ENCODE measurements at regions not wholly inside any gene's neighbourhood (a gene's known extent, or its start where the extent isn't known, plus 50 kb on each side); places are given as distances from the start of the nearest gene placed in this dataset.
A peak's percentile ranks its signal among the peaks of the same experiment; 100 is the strongest.
"Not testable (repeated sequence)": the region's sequence is repeated elsewhere in the genome, so short reads cannot be mapped to it uniquely, and the experiment has no call there.

GRCh38 chr11:92027136-92027535 is 197.5 kb upstream of the FAT3 start:
- peak; percentile 8 for DNase-seq (ENCODE audit: low read depth)

GRCh38 chr11:92026664-92027063 is 198.0 kb upstream of the FAT3 start:
- DNase-seq (ENCODE audit: low read depth), result no peak

- DNase-seq (ENCODE audit: low read depth), result no peak
Observed at GRCh38 chr11:92024788-92025187, 199.8 kb upstream of the FAT3 start.

- no peak for DNase-seq (ENCODE audit: low read depth)
Observed at GRCh38 chr11:92022499-92022898, 202.1 kb upstream of the FAT3 start.

GRCh38 chr11:92018332-92018731 is 206.3 kb upstream of the FAT3 start:
- DNase-seq (ENCODE audit: low read depth), result no peak

GRCh38 chr11:92008249-92008648 is 216.4 kb upstream of the FAT3 start:
- DNase-seq (ENCODE audit: low read depth), result no peak

- no peak for DNase-seq (ENCODE audit: low read depth)
Observed at GRCh38 chr11:92002568-92002967, 222.1 kb upstream of the FAT3 start.

- DNase-seq (ENCODE audit: low read depth), result no peak
Observed at GRCh38 chr11:91998481-91998880, 226.1 kb upstream of the FAT3 start.

- no peak for DNase-seq (ENCODE audit: low read depth)
Observed at GRCh38 chr11:91997226-91997625, 227.4 kb upstream of the FAT3 start.

GRCh38 chr11:91996526-91996925 is 228.1 kb upstream of the FAT3 start:
- no peak for DNase-seq (ENCODE audit: low read depth)

- DNase-seq (ENCODE audit: low read depth), result not testable (repeated sequence)
Observed at GRCh38 chr11:91988443-91988842, 236.2 kb upstream of the FAT3 start.

GRCh38 chr11:91986218-91986617 is 238.4 kb upstream of the FAT3 start:
- no peak for DNase-seq (ENCODE audit: low read depth)

GRCh38 chr11:91984033-91984584 is 240.5 kb upstream of the FAT3 start:
- no peak for DNase-seq (ENCODE audit: low read depth)

- peak; percentile 8 for DNase-seq (ENCODE audit: low read depth)
Observed at GRCh38 chr11:91981995-91982394, 242.6 kb upstream of the FAT3 start.

GRCh38 chr11:91979775-91980174 is 244.8 kb upstream of the FAT3 start:
- no peak for DNase-seq (ENCODE audit: low read depth)

- no peak for DNase-seq (ENCODE audit: low read depth)
Observed at GRCh38 chr11:91978747-91979146, 245.9 kb upstream of the FAT3 start.

- DNase-seq (ENCODE audit: low read depth), result no peak
Observed at GRCh38 chr11:91972665-91973266, 251.9 kb upstream of the FAT3 start.

- DNase-seq (ENCODE audit: low read depth), result no peak
Observed at GRCh38 chr11:91970624-91971023, 254.0 kb upstream of the FAT3 start.

- DNase-seq (ENCODE audit: low read depth), result no peak
Observed at GRCh38 chr11:91969486-91969885, 255.1 kb upstream of the FAT3 start.

GRCh38 chr11:91967691-91968045 is 256.9 kb upstream of the FAT3 start:
- DNase-seq (ENCODE audit: low read depth), result no peak

GRCh38 chr11:91967026-91967690 is 257.5 kb upstream of the FAT3 start:
- DNase-seq (ENCODE audit: low read depth), result no peak

- DNase-seq (ENCODE audit: low read depth), result no peak
Observed at GRCh38 chr11:91966368-91966767, 258.2 kb upstream of the FAT3 start.

GRCh38 chr11:91960770-91961169 is 263.8 kb upstream of the FAT3 start:
- DNase-seq (ENCODE audit: low read depth), result no peak

- DNase-seq (ENCODE audit: low read depth), result no peak
Observed at GRCh38 chr11:91959411-91959810, 265.2 kb upstream of the FAT3 start.

Data from RPMI7951 (cell line).